ENCODE measurements at regions not wholly inside any gene's neighbourhood (a gene's known extent, or its start where the extent isn't known, plus 50 kb on each side); places are given as distances from the start of the nearest gene placed in this dataset.

GRCh38 chr14:49957089-49957852, 64.4 kb downstream of the ARF6 start:
- no peak for ATAC-seq
- TF ChIP-seq PPARA (CRISPR knock-in tag; IDR thresholded peaks at IDR 0.05; ENCODE audit: borderline replicate concordance) (no peak), CSDC2 (CRISPR knock-in tag; IDR thresholded peaks at IDR 0.05) (no peak), TOX (CRISPR knock-in tag; IDR thresholded peaks at IDR 0.05; ENCODE audit: borderline replicate concordance) (no peak), RARB (CRISPR knock-in tag; IDR thresholded peaks at IDR 0.05) (no peak), GLIS3 (CRISPR knock-in tag; IDR thresholded peaks at IDR 0.05) (no peak), PATZ1 (CRISPR knock-in tag; IDR thresholded peaks at IDR 0.05; ENCODE audit: borderline replicate concordance) (no peak)

- ATAC-seq, result no peak
Measured at GRCh38 chr14:49959822-49960408, 67.0 kb downstream of the ARF6 start.

GRCh38 chr14:49960453-49960852, 67.6 kb downstream of the ARF6 start:
- ATAC-seq, result no peak
- no peak for TF ChIP-seq ZC3H10 (CRISPR knock-in tag; IDR thresholded peaks at IDR 0.05)
- no peak for TF ChIP-seq ISL1 (CRISPR knock-in tag; IDR thresholded peaks at IDR 0.05)
- no peak for TF ChIP-seq ZNF565 (CRISPR knock-in tag; conservative IDR thresholded peaks at IDR 0.05; ENCODE audit: low read depth)
- TF ChIP-seq PATZ1 (CRISPR knock-in tag; IDR thresholded peaks at IDR 0.05; ENCODE audit: borderline replicate concordance), result no peak
- no peak for TF ChIP-seq TSHZ2 (CRISPR knock-in tag; IDR thresholded peaks at IDR 0.05)

More at GRCh38 chr14:49959822-49960408, 67.0 kb downstream of the ARF6 start:
- TF ChIP-seq ZNF8 (CRISPR knock-in tag; IDR thresholded peaks at IDR 0.05) (no peak), TCF4 (CRISPR knock-in tag; IDR thresholded peaks at IDR 0.05; ENCODE audit: borderline replicate concordance) (no peak), CSRNP3 (CRISPR knock-in tag; IDR thresholded peaks at IDR 0.05) (no peak), ZNF565 (CRISPR knock-in tag; conservative IDR thresholded peaks at IDR 0.05; ENCODE audit: low read depth) (no peak), ESRRG (CRISPR knock-in tag; IDR thresholded peaks at IDR 0.05) (no peak), TOX (CRISPR knock-in tag; IDR thresholded peaks at IDR 0.05; ENCODE audit: borderline replicate concordance) (no peak), CSDC2 (CRISPR knock-in tag; IDR thresholded peaks at IDR 0.05) (no peak), ARNTL (CRISPR knock-in tag; IDR thresholded peaks at IDR 0.05; ENCODE audit: borderline replicate concordance, low read depth) (no peak), TSHZ2 (CRISPR knock-in tag; IDR thresholded peaks at IDR 0.05) (no peak), BACH2 (CRISPR knock-in tag; IDR thresholded peaks at IDR 0.05; ENCODE audit: borderline replicate concordance) (no peak), ZC3H10 (CRISPR knock-in tag; IDR thresholded peaks at IDR 0.05) (no peak), CREB5 (CRISPR knock-in tag; IDR thresholded peaks at IDR 0.05; ENCODE audit: low read depth) (no peak), ISL1 (CRISPR knock-in tag; IDR thresholded peaks at IDR 0.05) (no peak), ZNF70 (CRISPR knock-in tag; IDR thresholded peaks at IDR 0.05) (no peak), SNAI2 (CRISPR knock-in tag; IDR thresholded peaks at IDR 0.05) (no peak)
